Muscle layer of colon (tissue), 2 donors: ENCODE measurements at regions not wholly inside any gene's neighbourhood (a gene's known extent, or its start where the extent isn't known, plus 50 kb on each side); places are given as distances from the start of the nearest gene placed in this dataset.

Source experiments
- H3K27ac ChIP-seq: one replicate; pipeline ENCODE4 v1.7.0; 2013; ENCODE audit warnings: low read depth, mild to moderate bottlenecking, low read length, moderate library complexity
- H3K27me3 ChIP-seq, 2 donors: one replicate each; pipeline ENCODE4 v1.7.0; 2013; ENCODE audit warnings: low read length in 2 of 2, mild to moderate bottlenecking in 2 of 2; ENCODE audit not compliant: insufficient read depth in 2 of 2, control insufficient read depth in 1 of 2
- H3K36me3 ChIP-seq: one replicate; pipeline ENCODE4 v1.7.0; 2013; ENCODE audit warnings: mild to moderate bottlenecking, low read length; ENCODE audit not compliant: insufficient read depth
- H3K4me1 ChIP-seq: one replicate; pipeline ENCODE4 v1.7.0; 2013; ENCODE audit warnings: mild to moderate bottlenecking, low read length; ENCODE audit not compliant: insufficient read depth
- H3K4me3 ChIP-seq, 2 donors: one replicate each; pipeline ENCODE4 v1.7.0; 2013; ENCODE audit warnings: low read length in 2 of 2, low read depth in 1 of 2, mild to moderate bottlenecking in 1 of 2, moderate library complexity in 1 of 2
- H3K9ac ChIP-seq: one replicate; pipeline ENCODE4 v1.7.0; 2013; ENCODE audit warnings: low read length
- H3K9me3 ChIP-seq: one replicate; pipeline ENCODE4 v1.7.0; 2013; ENCODE audit warnings: mild to moderate bottlenecking, low read length
- donor health status: abdominal sarcoma.
- donor health status: Adenocarcinoma of cecum.

DNA sequence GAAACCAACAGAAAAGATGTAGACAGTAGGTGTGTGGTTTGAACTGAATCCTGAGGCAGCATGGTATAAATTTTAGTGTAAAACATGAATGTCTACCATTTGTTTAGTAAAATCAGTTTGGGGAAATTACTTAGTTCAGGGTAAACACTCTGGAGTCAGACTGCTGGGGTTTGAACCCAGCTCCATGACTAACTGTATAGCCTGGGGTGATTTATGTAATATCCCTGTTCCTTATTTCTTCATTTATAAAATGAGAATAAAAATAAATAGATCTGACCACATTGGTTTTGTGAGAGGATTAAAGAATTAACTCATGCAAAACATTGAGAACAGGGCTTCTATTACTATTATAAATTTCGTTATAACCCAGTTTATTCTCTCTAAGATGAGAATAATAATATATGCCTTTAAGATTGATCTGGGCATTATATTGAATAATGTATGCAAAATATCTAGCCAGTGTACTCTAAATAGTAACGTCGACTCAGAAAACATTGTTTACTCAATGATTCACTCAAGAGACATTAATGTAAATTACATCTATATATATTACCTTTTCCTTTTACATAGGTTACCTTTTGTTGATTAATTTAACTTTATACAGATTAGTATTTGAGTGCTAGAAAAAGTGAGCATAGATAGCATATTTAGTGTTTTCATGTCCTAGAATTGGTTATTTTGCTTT is 120.6 kb upstream of the KCNJ16 start:
- Histone ChIP-seq H3K9ac (no peak overlapping the region), H3K4me1 (peaks cover 19% of the 10 kb centered on the region), H3K4me3 (no peak overlapping the region), H3K27ac (no peak overlapping the region), H3K36me3 (no peaks in the 10 kb centered on the region), H3K27me3 (no peaks in the 10 kb centered on the region), H3K9me3 (no peaks in the 10 kb centered on the region)

DNA sequence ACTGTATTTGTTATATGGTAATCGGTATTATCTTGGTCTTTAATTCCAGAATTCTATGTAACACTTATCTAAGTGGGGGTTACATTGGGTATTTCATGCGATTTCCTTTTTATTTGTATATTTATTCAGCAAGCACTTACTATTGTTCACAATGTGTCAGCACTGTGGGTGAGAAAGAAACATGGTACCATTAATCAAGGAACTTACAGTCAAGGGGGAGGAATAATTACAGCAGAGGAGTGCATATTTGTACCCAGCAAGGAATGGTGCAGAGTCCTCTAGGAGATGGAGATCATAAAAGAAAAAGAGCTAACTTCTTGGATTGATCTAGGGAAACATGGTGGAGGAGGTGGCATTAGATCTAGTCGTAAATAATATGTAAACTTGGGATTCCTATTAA is 117.0 kb upstream of the KCNJ16 start:
- no peaks in the 10 kb centered on the region for H3K9me3 ChIP-seq
- H3K27ac ChIP-seq: no peak overlapping the region
- H3K27me3 ChIP-seq: no peaks in the 10 kb centered on the region
- no peaks in the 10 kb centered on the region for H3K36me3 ChIP-seq
- H3K4me1 ChIP-seq: peaks cover 32% of the 10 kb centered on the region
- H3K4me3 ChIP-seq: no peak overlapping the region
- no peak overlapping the region for H3K9ac ChIP-seq

DNA sequence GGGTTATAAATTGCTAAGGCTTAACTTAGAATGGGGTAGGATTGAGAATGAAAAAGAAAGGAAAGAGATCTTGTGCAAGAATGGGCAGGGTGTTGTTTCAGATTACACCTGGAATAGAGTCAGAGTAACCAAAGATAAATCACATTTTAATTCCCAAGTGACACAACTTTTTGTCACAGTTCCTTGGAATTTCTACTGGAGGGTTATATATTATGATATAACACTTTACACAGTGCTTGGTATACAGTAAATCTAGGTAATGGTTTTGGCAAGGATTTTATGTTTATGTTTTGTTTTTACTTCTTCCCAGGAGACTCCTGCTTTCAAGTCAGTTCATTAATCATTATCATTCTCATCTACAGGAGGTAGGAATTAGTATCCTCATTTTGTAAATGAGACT is 115.7 kb upstream of the KCNJ16 start:
- no peaks in the 10 kb centered on the region for H3K36me3 ChIP-seq
- no peaks in the 10 kb centered on the region for H3K27me3 ChIP-seq
- H3K27ac ChIP-seq: no peak overlapping the region
- no peak overlapping the region for H3K9ac ChIP-seq
- H3K4me3 ChIP-seq: no peak overlapping the region
- H3K9me3 ChIP-seq: no peaks in the 10 kb centered on the region
- peaks cover 32% of the 10 kb centered on the region for H3K4me1 ChIP-seq

DNA sequence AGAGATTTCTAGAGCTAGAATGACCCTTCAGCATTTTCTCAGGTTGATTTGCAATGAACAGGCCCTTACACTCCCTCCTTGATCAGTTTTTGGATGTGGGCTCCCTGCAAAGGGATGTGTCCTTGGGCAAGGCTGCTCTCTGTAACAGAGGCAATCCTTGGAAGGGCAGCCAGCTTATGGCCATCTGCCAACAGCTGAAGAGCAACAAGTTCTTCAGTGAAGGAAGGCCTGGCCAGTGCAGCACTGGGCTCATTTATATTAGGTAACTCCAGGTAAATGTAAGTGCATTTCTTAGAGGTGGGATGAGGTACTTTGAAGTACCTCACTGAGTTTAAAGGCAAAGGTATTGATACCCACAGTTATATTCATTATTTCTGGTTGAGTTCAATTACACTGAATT is 114.3 kb upstream of the KCNJ16 start:
- Histone ChIP-seq H3K36me3 (no peaks in the 10 kb centered on the region), H3K27me3 (no peaks in the 10 kb centered on the region), H3K4me3 (no peak overlapping the region), H3K4me1 (peaks cover 32% of the 10 kb centered on the region), H3K9ac (no peak overlapping the region), H3K9me3 (no peaks in the 10 kb centered on the region), H3K27ac (no peak overlapping the region)

- Histone ChIP-seq H3K4me1 (peaks cover 32% of the 10 kb centered on the region), H3K36me3 (no peaks in the 10 kb centered on the region), H3K4me3 (no peak overlapping the region), H3K9ac (no peak overlapping the region), H3K9me3 (no peaks in the 10 kb centered on the region), H3K27ac (peak overlapping the region; percentile 1), H3K27me3 (no peaks in the 10 kb centered on the region)
Observed at GRCh38 chr17:69961501-69962145, 113.4 kb upstream of the KCNJ16 start.

GRCh38 chr17:69962436-69962995 is 112.5 kb upstream of the KCNJ16 start:
- peaks cover 32% of the 10 kb centered on the region for H3K4me1 ChIP-seq

DNA sequence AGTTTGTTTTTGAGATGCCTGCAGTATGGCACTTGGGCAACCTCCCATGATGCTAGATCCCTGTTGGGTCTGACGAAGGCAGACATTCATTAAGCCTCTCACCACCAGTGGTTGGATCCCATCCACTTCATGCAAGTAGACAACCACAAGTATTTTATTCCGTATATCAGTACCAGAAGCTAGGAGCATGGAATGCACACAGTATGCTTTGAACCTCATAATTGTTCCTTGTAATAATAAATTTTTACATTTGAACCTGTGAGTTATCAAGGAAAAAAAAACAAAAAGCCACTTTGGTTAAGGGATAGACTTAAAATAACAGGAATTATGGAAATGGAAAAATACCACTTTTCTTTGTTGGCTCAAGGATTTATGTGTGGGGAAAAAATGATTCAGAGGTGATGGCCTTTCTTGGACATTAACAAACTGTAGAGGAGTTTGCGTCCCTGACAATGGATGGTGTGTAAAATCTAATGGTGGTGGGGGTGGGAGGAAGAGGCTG is 107.1 kb upstream of the KCNJ16 start:
- H3K27ac ChIP-seq: no peak overlapping the region
- no peaks in the 10 kb centered on the region for H3K36me3 ChIP-seq
- H3K9me3 ChIP-seq: no peaks in the 10 kb centered on the region
- no peaks in the 10 kb centered on the region for H3K4me1 ChIP-seq
- H3K9ac ChIP-seq: no peak overlapping the region
- no peaks in the 10 kb centered on the region for H3K27me3 ChIP-seq
- H3K4me3 ChIP-seq: no peak overlapping the region

More at GRCh38 chr17:69962436-69962995, 112.5 kb upstream of the KCNJ16 start:
- Histone ChIP-seq H3K27ac (no peak overlapping the region), H3K4me3 (no peak overlapping the region), H3K9ac (no peak overlapping the region), H3K36me3 (no peaks in the 10 kb centered on the region), H3K27me3 (no peaks in the 10 kb centered on the region), H3K9me3 (no peaks in the 10 kb centered on the region)

- Histone ChIP-seq H3K36me3 (no peaks in the 10 kb centered on the region), H3K9ac (no peak overlapping the region), H3K4me3 (no peak overlapping the region)
Observed at GRCh38 chr17:69969897-69970296, 105.1 kb upstream of the KCNJ16 start.

GRCh38 chr17:69972251-69972650 is 102.8 kb upstream of the KCNJ16 start:
- no peaks in the 10 kb centered on the region for H3K36me3 ChIP-seq
- H3K4me3 ChIP-seq: no peak overlapping the region
- H3K9ac ChIP-seq: no peak overlapping the region
- no peaks in the 10 kb centered on the region for H3K27me3 ChIP-seq
- no peaks in the 10 kb centered on the region for H3K9me3 ChIP-seq
- H3K27ac ChIP-seq: no peak overlapping the region
- H3K4me1 ChIP-seq: no peaks in the 10 kb centered on the region

More at GRCh38 chr17:69969897-69970296, 105.1 kb upstream of the KCNJ16 start:
- Histone ChIP-seq H3K27ac (no peak overlapping the region), H3K4me1 (no peaks in the 10 kb centered on the region), H3K27me3 (no peaks in the 10 kb centered on the region), H3K9me3 (no peaks in the 10 kb centered on the region)

GRCh38 chr17:69975808-69976207 is 99.2 kb upstream of the KCNJ16 start:
- no peaks in the 10 kb centered on the region for H3K9me3 ChIP-seq
- H3K27ac ChIP-seq: no peak overlapping the region
- no peaks in the 10 kb centered on the region for H3K36me3 ChIP-seq
- H3K27me3 ChIP-seq: no peaks in the 10 kb centered on the region
- no peak overlapping the region for H3K4me3 ChIP-seq
- H3K4me1 ChIP-seq: no peaks in the 10 kb centered on the region
- H3K9ac ChIP-seq: no peak overlapping the region

- Histone ChIP-seq H3K9me3 (no peaks in the 10 kb centered on the region), H3K36me3 (no peaks in the 10 kb centered on the region), H3K4me3 (no peak overlapping the region), H3K27ac (no peak overlapping the region), H3K4me1 (no peaks in the 10 kb centered on the region), H3K27me3 (no peaks in the 10 kb centered on the region), H3K9ac (no peak overlapping the region)
Observed at GRCh38 chr17:69978056-69978646, 96.9 kb upstream of the KCNJ16 start.
